ENCODE measurements at regions not wholly inside any gene's neighbourhood (a gene's known extent, or its start where the extent isn't known, plus 50 kb on each side); places are given as distances from the start of the nearest gene placed in this dataset.

DNA sequence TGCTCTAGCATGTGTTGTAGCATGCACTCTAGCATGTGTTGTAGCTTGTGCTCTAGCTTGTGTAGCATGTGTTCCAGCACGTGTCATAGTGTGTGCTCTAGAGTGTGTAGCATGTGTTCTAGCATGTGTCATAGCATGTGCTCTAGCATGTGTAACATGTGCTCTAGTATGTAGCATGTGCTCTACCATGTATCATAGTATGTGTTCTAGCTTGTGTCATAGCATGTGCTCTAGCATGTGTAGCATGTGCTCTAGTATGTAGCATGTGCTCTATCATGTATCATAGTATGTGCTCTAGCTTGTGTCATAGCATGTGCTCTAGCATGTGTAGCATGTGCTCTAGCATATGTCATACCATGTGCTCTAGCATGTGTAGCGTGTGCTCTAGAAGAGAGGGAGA, 255.3 kb downstream of the ICE1 start:
- TF ChIP-seq POLR2A (IDR thresholded peaks at IDR 0.05; ENCODE audit: low read depth, low read length) (no peak), POLR2AphosphoS5 (IDR thresholded peaks at IDR 0.05; ENCODE audit: low read depth, low read length) (no peak), TAF1 (IDR thresholded peaks at IDR 0.05; ENCODE audit: borderline replicate concordance, low read depth, low read length) (no peak)

Data from GM12892 (cell line).